SJCRH30 (cell line): ENCODE measurements at regions not wholly inside any gene's neighbourhood (a gene's known extent, or its start where the extent isn't known, plus 50 kb on each side); places are given as distances from the start of the nearest gene placed in this dataset.
"Not testable (repeated sequence)": the region's sequence is repeated elsewhere in the genome, so short reads cannot be mapped to it uniquely, and the experiment has no call there.

ENCODE experiments used
- DNase-seq, 2 experiments: peaks; one replicate each; pipeline ENCODE4 v3.0.0-alpha.2; 2015 to 2020
- H3K27ac ChIP-seq: fragments of 250-450 bp; sonication (Bioruptor Pico); 2 replicates; pipeline ENCODE4 v1.5.1; 2020; ENCODE audit warnings: mild to moderate bottlenecking, moderate library complexity
- H3K27me3 ChIP-seq: fragments of 250-450 bp; sonication (Bioruptor Pico); 2 replicates; pipeline ENCODE4 v1.5.1; 2020; ENCODE audit warnings: mild to moderate bottlenecking, moderate library complexity
- H3K36me3 ChIP-seq: fragments of 250-450 bp; sonication (Bioruptor Pico); 2 replicates; pipeline ENCODE4 v1.5.1; 2020; ENCODE audit warnings: mild to moderate bottlenecking, moderate library complexity
- H3K4me1 ChIP-seq: fragments of 250-450 bp; sonication (Bioruptor Pico); 2 replicates; pipeline ENCODE4 v1.5.1; 2020; ENCODE audit warnings: mild to moderate bottlenecking, moderate library complexity
- H3K4me3 ChIP-seq: fragments of 250-450 bp; sonication (Bioruptor Pico); 2 replicates; pipeline ENCODE4 v1.5.1; 2020; ENCODE audit warnings: mild to moderate bottlenecking, moderate library complexity
- H3K9me3 ChIP-seq: fragments of 250-450 bp; sonication (Bioruptor Pico); replicated peaks from 2 replicates; pipeline ENCODE4 v1.5.1; 2020; ENCODE audit warnings: mild to moderate bottlenecking, moderate library complexity

DNA sequence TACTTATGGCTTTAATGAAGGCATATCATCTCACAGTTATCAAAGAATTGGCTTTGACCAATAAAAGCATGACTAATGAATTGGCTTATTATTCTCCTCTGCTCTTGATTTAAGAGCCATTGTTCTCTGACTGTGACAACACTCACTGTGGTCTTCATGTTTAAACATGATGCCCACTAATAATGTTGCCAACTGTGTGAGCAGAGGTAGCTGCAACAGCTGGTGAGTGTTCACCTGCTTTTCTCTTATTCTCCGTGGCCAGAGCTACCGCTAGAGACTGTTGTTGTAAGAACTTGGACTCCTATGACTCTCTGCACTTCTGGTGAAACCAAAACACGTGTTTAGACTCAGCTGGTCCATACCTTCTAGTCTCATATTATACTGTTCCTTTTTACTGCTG is 335.9 kb downstream of the XPNPEP1 start:
- Histone ChIP-seq H3K4me1 (no peaks in the 10 kb centered on the region), H3K27ac (no peak overlapping the region), H3K4me3 (no peak overlapping the region), H3K9me3 (no peaks in the 10 kb centered on the region), H3K27me3 (no peaks in the 10 kb centered on the region), H3K36me3 (no peaks in the 10 kb centered on the region)
- peak; percentile 8 to 50 for DNase-seq

DNA sequence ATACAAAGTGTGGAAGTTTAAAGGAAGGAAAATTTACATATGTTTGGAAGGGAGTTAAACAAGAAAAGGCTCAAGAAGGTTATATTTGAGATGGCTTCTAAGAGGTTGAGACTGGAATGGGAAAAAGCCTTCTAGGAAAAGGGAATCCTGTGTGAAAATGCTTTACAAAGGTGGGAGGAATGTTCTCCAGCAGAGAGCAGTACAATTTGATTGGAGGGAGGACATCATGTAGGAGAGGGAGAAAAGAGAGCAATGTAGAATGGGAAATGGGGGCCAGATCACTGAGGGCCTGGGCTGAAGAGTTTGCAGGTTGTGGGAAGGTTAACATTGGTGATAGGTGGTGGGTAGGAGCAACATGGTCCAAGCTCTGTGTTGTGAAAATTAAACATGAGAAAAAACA is 366.9 kb downstream of the XPNPEP1 start:
- no peak for DNase-seq
- H3K4me1 ChIP-seq = no peaks in the 10 kb centered on the region
- H3K27me3 ChIP-seq = no peaks in the 10 kb centered on the region
- H3K9me3 ChIP-seq = no peaks in the 10 kb centered on the region; the same call in 1 of the 2 replicates
- H3K27ac ChIP-seq = no peak overlapping the region
- no peaks in the 10 kb centered on the region for H3K36me3 ChIP-seq
- no peak overlapping the region for H3K4me3 ChIP-seq

GRCh38 chr10:109542050-109542603 is 381.2 kb downstream of the XPNPEP1 start:
- not testable (repeated sequence) for H3K36me3 ChIP-seq, H3K27ac ChIP-seq, H3K4me3 ChIP-seq, H3K27me3 ChIP-seq, H3K4me1 ChIP-seq, DNase-seq, H3K9me3 ChIP-seq

DNA sequence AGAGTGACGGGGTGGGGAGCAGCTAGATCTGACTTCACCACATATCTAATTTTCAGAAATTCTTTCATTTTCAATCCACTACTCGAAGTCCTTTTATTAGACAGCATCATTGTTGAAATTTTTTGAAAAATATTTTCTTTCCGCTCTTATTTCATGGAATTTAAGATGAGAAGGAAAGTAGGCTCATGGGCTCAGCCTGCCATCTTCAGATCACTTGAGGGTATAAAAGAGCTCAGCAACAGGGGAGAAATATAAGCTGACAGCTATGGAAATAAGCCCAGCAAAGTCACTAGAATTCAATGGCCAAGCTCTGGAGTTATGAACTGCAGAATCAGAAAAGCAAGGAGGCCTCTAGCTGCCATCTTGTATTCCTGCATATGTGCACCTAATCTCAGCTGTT is 389.1 kb downstream of the XPNPEP1 start:
- Histone ChIP-seq H3K36me3 (no peaks in the 10 kb centered on the region), H3K27ac (no peak overlapping the region), H3K9me3 (no peaks in the 10 kb centered on the region), H3K27me3 (no peaks in the 10 kb centered on the region), H3K4me1 (no peaks in the 10 kb centered on the region), H3K4me3 (no peak overlapping the region)
- no peak for DNase-seq

GRCh38 chr10:109529258-109529657 is 394.1 kb downstream of the XPNPEP1 start:
- Histone ChIP-seq H3K4me3 (no peak overlapping the region), H3K36me3 (no peaks in the 10 kb centered on the region), H3K9me3 (no peaks in the 10 kb centered on the region), H3K27ac (no peak overlapping the region), H3K4me1 (no peaks in the 10 kb centered on the region), H3K27me3 (no peaks in the 10 kb centered on the region)
- DNase-seq = no peak

DNA sequence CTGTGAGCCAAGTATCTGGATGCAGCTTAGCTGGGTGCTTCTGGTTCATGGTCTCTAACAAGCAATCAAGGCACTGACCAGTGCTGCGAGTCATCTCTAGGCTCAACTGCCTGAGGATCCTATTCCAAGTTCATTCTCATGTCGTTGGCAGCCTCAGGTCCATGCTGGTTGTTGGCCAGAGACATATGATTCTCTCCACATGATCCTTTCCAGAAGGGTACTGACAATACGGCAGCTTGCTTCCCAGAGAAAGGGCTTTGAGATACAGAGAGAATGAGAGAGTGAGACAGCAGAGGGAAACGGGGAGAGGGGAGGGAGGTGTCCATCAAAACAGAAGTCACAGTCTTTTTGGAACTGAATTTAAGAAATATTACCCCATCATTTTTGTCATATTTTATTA is 405.6 kb downstream of the XPNPEP1 start:
- DNase-seq = no peak
- Histone ChIP-seq H3K36me3 (no peaks in the 10 kb centered on the region), H3K4me1 (no peaks in the 10 kb centered on the region), H3K9me3 (no peaks in the 10 kb centered on the region), H3K27ac (no peak overlapping the region), H3K27me3 (no peaks in the 10 kb centered on the region), H3K4me3 (no peak overlapping the region)

- Histone ChIP-seq H3K36me3 (no peaks in the 10 kb centered on the region), H3K27me3 (no peaks in the 10 kb centered on the region), H3K9me3 (no peaks in the 10 kb centered on the region), H3K27ac (no peak overlapping the region), H3K4me1 (no peaks in the 10 kb centered on the region), H3K4me3 (no peak overlapping the region)
- peak; percentile 8 to 29 for DNase-seq
These were observed 418.9 kb downstream of the XPNPEP1 start for GRCh38 chr10:109504401-109504800.

GRCh38 chr10:109487691-109488090 is 435.6 kb downstream of the XPNPEP1 start:
- H3K27ac ChIP-seq = no peak overlapping the region
- no peaks in the 10 kb centered on the region for H3K27me3 ChIP-seq
- no peaks in the 10 kb centered on the region for H3K36me3 ChIP-seq
- H3K4me1 ChIP-seq = peaks cover 7% of the 10 kb centered on the region
- H3K9me3 ChIP-seq = no peaks in the 10 kb centered on the region
- H3K4me3 ChIP-seq = no peak overlapping the region
- no peak for DNase-seq

DNA sequence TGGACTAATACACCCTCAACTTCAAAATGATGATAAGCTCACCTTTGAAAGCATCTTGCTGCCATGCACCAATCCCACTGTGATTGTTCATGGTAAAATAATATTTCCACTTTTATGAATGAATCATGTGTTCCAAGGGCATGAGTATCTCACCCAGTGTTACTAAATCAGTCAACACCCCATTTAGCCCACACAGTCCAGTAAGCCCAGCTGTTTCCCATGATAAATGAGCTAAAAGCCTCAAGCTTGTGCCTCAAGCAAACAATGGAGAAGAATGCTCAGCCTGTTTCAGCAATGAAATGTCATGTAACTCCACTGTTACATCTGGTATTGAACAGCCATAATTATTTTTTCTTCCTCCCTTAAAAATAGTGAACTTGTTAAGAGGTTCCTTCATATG is 442.5 kb downstream of the XPNPEP1 start:
- Histone ChIP-seq H3K9me3 (no peaks in the 10 kb centered on the region), H3K36me3 (no peaks in the 10 kb centered on the region), H3K27me3 (no peaks in the 10 kb centered on the region), H3K27ac (no peak overlapping the region), H3K4me3 (no peak overlapping the region), H3K4me1 (peaks cover 7% of the 10 kb centered on the region)
- DNase-seq = peak; percentile 18 to 58

DNA sequence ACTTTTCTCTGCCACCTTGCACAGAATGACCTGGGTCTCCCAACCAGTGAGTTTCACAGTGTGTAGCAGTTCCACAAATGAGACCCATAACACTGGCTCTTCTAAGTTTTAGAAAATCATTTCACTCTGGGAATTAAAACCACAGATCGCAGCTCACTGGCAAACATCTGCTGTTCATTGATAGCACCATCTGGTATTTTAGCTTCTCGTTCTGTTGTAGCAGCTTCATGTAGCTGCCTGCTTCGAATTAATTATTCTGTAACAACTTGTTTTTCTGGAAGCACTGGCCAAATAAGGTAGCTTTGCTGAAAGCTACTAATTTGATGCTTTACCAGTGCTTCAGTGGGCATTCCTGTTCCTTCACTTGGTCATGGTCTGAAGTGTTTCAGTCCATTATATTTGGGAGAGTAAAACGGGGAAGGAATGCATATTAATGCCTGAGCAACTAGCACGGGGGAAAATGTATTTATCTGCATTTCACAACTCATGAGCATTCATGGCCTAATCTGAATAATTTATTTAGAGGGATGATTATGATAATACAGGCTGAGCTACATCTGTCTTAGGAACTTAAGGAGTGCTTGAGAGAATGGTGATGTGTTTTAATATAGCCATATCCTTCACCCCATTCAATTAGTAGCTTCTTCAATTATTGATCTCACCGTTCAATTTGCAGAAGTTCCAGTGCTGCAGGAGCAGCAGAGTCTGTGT is 447.4 kb downstream of the XPNPEP1 start:
- H3K27me3 ChIP-seq = no peaks in the 10 kb centered on the region
- H3K4me3 ChIP-seq = no peak overlapping the region
- no peaks in the 10 kb centered on the region for H3K9me3 ChIP-seq
- H3K36me3 ChIP-seq = no peaks in the 10 kb centered on the region
- H3K4me1 ChIP-seq = no peaks in the 10 kb centered on the region
- peak in 1 of 2 experiments; percentile 18 for DNase-seq
- H3K27ac ChIP-seq = no peak overlapping the region

GRCh38 chr10:109474812-109475211 is 448.5 kb downstream of the XPNPEP1 start:
- DNase-seq = peak in 1 of 2 experiments; percentile 23
- no peak overlapping the region for H3K27ac ChIP-seq
- no peaks in the 10 kb centered on the region for H3K4me1 ChIP-seq
- H3K4me3 ChIP-seq = no peak overlapping the region
- H3K9me3 ChIP-seq = no peaks in the 10 kb centered on the region
- H3K36me3 ChIP-seq = no peaks in the 10 kb centered on the region
- no peaks in the 10 kb centered on the region for H3K27me3 ChIP-seq

DNA sequence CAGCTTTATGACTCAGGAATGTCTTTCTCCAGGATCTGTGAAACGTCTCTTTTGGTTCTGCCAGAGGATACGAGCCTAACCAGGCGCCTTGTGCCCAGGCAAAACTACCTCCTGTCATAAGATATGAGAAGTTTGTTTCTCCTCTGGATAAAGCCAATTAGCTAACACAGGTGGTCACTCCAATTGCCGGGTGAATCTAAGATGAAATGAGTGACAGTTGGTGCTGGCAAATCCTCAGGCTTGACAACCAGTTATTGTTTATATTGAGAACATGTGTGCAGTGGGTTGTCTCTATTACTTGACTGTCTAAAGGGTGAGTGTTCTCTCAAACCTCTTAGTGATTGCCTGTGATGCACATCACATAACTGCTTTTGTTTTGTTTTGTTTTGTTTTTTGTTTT is 449.1 kb downstream of the XPNPEP1 start:
- Histone ChIP-seq H3K27ac (no peak overlapping the region), H3K36me3 (no peaks in the 10 kb centered on the region), H3K4me1 (no peaks in the 10 kb centered on the region), H3K27me3 (no peaks in the 10 kb centered on the region), H3K4me3 (no peak overlapping the region), H3K9me3 (no peaks in the 10 kb centered on the region)
- peak in 1 of 2 experiments; percentile 38 for DNase-seq

DNA sequence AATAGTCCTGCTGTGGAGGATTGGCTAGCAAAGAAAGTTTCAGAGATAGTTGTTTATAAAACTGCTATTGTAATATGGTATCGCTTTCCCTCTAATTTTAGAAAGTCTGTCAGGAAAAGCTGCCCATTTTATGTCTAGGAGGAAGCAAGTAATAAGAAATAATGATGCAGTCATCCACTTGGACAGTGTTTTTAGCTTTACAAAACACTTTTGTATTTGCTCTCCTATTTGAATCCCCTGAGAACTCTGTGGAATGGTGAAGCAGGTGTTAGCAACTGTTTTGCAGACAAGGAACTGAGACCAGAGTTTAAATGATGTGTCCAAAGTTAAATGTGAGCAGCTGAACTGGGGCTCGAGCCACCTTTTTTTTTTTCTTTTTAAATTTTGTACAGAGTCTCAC is 455.8 kb downstream of the XPNPEP1 start:
- no peaks in the 10 kb centered on the region for H3K4me1 ChIP-seq
- no peaks in the 10 kb centered on the region for H3K27me3 ChIP-seq
- no peak for DNase-seq
- H3K27ac ChIP-seq = no peak overlapping the region
- H3K36me3 ChIP-seq = no peaks in the 10 kb centered on the region
- H3K4me3 ChIP-seq = no peak overlapping the region
- no peaks in the 10 kb centered on the region for H3K9me3 ChIP-seq

DNA sequence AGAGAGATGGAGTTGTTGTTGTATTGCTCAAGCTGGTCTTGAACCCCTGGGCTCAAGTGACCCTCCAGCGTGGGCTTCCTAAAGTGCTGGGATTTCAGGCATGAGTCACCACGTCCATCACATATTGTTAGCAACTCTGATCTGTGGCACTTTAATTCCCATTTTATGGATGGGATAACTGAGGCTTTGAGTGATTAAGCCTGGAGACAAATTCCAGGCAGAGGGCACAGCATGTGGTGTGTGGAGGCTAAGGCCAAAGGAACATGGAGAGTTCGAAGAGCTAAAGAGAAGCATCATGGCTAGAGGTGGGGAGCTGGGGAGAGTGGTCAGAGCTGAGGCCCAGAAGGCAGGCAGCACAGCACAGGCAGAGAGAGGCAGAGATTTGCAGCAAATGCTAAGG is 458.4 kb downstream of the XPNPEP1 start:
- DNase-seq = no peak
- H3K27me3 ChIP-seq = no peaks in the 10 kb centered on the region
- H3K9me3 ChIP-seq = no peaks in the 10 kb centered on the region
- H3K4me3 ChIP-seq = no peak overlapping the region
- H3K36me3 ChIP-seq = no peaks in the 10 kb centered on the region
- no peaks in the 10 kb centered on the region for H3K4me1 ChIP-seq
- H3K27ac ChIP-seq = no peak overlapping the region

GRCh38 chr10:109457302-109457638 is 466.0 kb downstream of the XPNPEP1 start:
- 0 out of 2 replicates have a peak, but pooled peaks cover 3% of the 10 kb centered on the region for H3K9me3 ChIP-seq
- H3K36me3 ChIP-seq = no peaks in the 10 kb centered on the region
- H3K4me1 ChIP-seq = no peaks in the 10 kb centered on the region
- H3K27me3 ChIP-seq = 0 out of 2 replicates have a peak, but pooled peaks cover 4% of the 10 kb centered on the region
- H3K4me3 ChIP-seq = no peak overlapping the region
- no peak overlapping the region for H3K27ac ChIP-seq
- no peak for DNase-seq
